CD4-positive, CD25-positive, alpha-beta regulatory T cell (primary cell): ENCODE measurements at regions not wholly inside any gene's neighbourhood (a gene's known extent, or its start where the extent isn't known, plus 50 kb on each side); places are given as distances from the start of the nearest gene placed in this dataset.

Experiments
- ATAC-seq, 2 donors: fragments of 150-1000 bp; cut with Tn5 transposase; one replicate each; pipeline ENCODE4 v1.10.0; 2021; ENCODE audit warnings: low read depth in 2 of 2, moderate number of reproducible peaks in 2 of 2, moderate library complexity in 1 of 2
- DNase-seq, 3 donors: peaks; one replicate each; pipeline versions ENCODE4 v3.0.0 to v3.0.0-alpha.2; 2012 to 2022; ENCODE audit warnings: mixed read lengths in 1 of 3
- H3K27ac ChIP-seq: one replicate; pipeline ENCODE4 v1.7.0; 2013; ENCODE audit warnings: mild to moderate bottlenecking, low read length; ENCODE audit not compliant: insufficient read depth, poor library complexity, severe bottlenecking
- H3K27me3 ChIP-seq: one replicate; pipeline ENCODE4 v1.7.0; 2013; ENCODE audit warnings: low read length; ENCODE audit not compliant: control insufficient read depth, insufficient read depth
- H3K36me3 ChIP-seq: one replicate; pipeline ENCODE4 v1.7.0; 2013; ENCODE audit warnings: mild to moderate bottlenecking, low read length, moderate library complexity; ENCODE audit not compliant: control insufficient read depth, insufficient read depth
- H3K4me1 ChIP-seq: 2 replicates; pipeline ENCODE4 v1.7.0; 2013; ENCODE audit warnings: mild to moderate bottlenecking, low read length; ENCODE audit not compliant: insufficient read depth, control insufficient read depth, poor library complexity, severe bottlenecking
- H3K4me3 ChIP-seq: one replicate; pipeline ENCODE4 v1.7.0; 2013; ENCODE audit warnings: low read depth, mild to moderate bottlenecking, low read length, moderate library complexity
- H3K9me3 ChIP-seq, 2 experiments: 1 replicate in 1 of 2; 2 replicates in 1 of 2; pipeline ENCODE4 v1.7.0; 2013; ENCODE audit warnings: low read length in 2 of 2, mild to moderate bottlenecking in 1 of 2, moderate library complexity in 1 of 2; ENCODE audit not compliant: control insufficient read depth in 2 of 2
- H3K27ac Mint-ChIP-seq, 3 donors: one replicate each; pipeline ENCODE4 v1.8.0; 2020 to 2022; ENCODE audit warnings: mild to moderate bottlenecking in 3 of 3, mixed read lengths in 3 of 3, moderate library complexity in 2 of 3
- H3K27me3 Mint-ChIP-seq: one replicate; pipeline ENCODE4 v1.8.0; 2022; ENCODE audit warnings: mild to moderate bottlenecking, mixed read lengths
- H3K36me3 Mint-ChIP-seq: one replicate; pipeline ENCODE4 v1.8.0; 2020; ENCODE audit warnings: mixed read lengths
- H3K4me1 Mint-ChIP-seq, 4 donors: one replicate each; pipeline ENCODE4 v1.8.0; 2020 to 2022; ENCODE audit warnings: mixed read lengths in 4 of 4, mild to moderate bottlenecking in 1 of 4
- H3K4me3 Mint-ChIP-seq, 4 donors: one replicate each; pipeline ENCODE4 v1.8.0; 2020 to 2022; ENCODE audit warnings: mild to moderate bottlenecking in 4 of 4, mixed read lengths in 4 of 4, moderate library complexity in 3 of 4
- H3K9me3 Mint-ChIP-seq, 7 donors: one replicate each; pipeline ENCODE4 v1.8.0; 2020 to 2022; ENCODE audit warnings: mixed read lengths in 7 of 7, mild to moderate bottlenecking in 3 of 7, moderate library complexity in 2 of 7

GRCh38 chr14:34208532-34208931, 253.5 kb downstream of the SPTSSA start:
- Histone ChIP-seq H3K4me3 (no peak overlapping the region), H3K4me1 (no peaks in the 10 kb centered on the region), H3K27me3 (no peaks in the 10 kb centered on the region), H3K27ac (no peak overlapping the region), H3K36me3 (no peaks in the 10 kb centered on the region), H3K9me3 (peaks cover 0 to 2% of the 10 kb centered on the region in 2 experiments)
- Mint-ChIP-seq H3K27me3 (peaks cover 10% of the 10 kb centered on the region), H3K27ac (no peak overlapping the region), H3K4me3 (no peak overlapping the region), H3K36me3 (no peaks in the 10 kb centered on the region), H3K9me3 (peaks cover 0 to 10% (median 6%) of the 10 kb centered on the region in 7 donors), H3K4me1 (peaks cover 0 to 7% (median 0%) of the 10 kb centered on the region in 4 donors)
- DNase-seq (no peak), ATAC-seq (no peak)

GRCh38 chr14:34205799-34206198, 254.9 kb upstream of the EGLN3 start:
- Mint-ChIP-seq H3K27ac (no peak overlapping the region), H3K27me3 (peaks cover 10% of the 10 kb centered on the region), H3K4me3 (no peak overlapping the region), H3K36me3 (no peaks in the 10 kb centered on the region), H3K4me1 (no peaks in the 10 kb centered on the region), H3K9me3 (peaks cover 0 to 10% (median 4%) of the 10 kb centered on the region in 7 donors)
- no peaks in the 10 kb centered on the region for H3K4me1 ChIP-seq
- H3K36me3 ChIP-seq, result no peaks in the 10 kb centered on the region
- no peak for ATAC-seq
- H3K27me3 ChIP-seq, result no peaks in the 10 kb centered on the region
- no peak for DNase-seq
- no peak overlapping the region for H3K4me3 ChIP-seq
- peaks cover 0 to 2% of the 10 kb centered on the region in 2 experiments for H3K9me3 ChIP-seq
- no peak overlapping the region for H3K27ac ChIP-seq

DNA sequence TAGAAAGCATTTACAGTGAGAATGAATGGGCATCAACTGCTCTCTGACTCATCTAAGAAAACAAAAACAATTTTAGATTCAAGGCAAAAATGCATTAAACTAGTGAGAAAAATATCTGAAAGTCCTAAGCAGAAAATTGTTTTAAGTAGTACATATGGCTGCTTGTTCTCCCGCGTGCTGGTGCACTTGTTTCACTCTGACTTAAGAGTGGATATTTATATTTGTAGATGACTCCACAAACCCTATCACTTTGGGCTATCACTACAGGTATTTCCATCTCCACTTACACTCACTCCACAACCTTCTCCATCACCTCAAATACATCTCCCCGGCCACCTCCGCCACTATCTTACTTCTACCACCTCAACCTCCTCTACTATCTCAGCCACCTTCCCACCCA, 253.9 kb upstream of the EGLN3 start:
- Mint-ChIP-seq H3K36me3 (no peaks in the 10 kb centered on the region), H3K4me1 (no peaks in the 10 kb centered on the region), H3K9me3 (peaks cover 0 to 10% (median 4%) of the 10 kb centered on the region in 7 donors), H3K4me3 (no peak overlapping the region), H3K27ac (no peak overlapping the region), H3K27me3 (peaks cover 3% of the 10 kb centered on the region)
- DNase-seq (no peak), ATAC-seq (no peak)
- Histone ChIP-seq H3K4me1 (no peaks in the 10 kb centered on the region), H3K27ac (no peak overlapping the region), H3K9me3 (peaks cover 0 to 2% of the 10 kb centered on the region in 2 experiments), H3K27me3 (no peaks in the 10 kb centered on the region), H3K36me3 (no peaks in the 10 kb centered on the region), H3K4me3 (no peak overlapping the region)

DNA sequence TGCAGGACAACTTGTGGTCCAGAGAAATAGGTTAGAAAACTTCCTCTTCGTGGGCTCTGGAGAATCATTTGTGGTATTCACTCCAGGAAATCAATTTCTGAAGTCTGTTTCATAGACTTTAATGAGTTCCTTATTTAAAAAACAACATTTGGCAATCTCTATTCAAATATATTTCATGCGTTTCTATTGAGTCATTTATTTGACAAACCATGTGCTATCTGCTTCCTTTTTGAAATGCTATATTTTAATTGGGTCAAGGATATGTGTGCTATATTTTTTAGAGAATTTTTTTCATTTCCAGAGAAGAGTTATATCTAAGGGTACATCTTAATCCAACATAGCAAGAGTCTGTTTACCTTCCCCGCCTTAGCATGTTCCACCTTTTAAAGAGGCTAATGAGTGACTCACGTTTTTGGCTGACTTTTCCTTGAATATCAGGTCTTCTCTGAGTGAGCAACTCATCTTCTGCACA, 252.4 kb upstream of the EGLN3 start:
- no peak for ATAC-seq
- Histone ChIP-seq H3K4me3 (no peak overlapping the region), H3K27me3 (no peaks in the 10 kb centered on the region), H3K9me3 (peaks cover 0 to 2% of the 10 kb centered on the region in 2 experiments), H3K4me1 (no peaks in the 10 kb centered on the region), H3K36me3 (no peaks in the 10 kb centered on the region), H3K27ac (no peak overlapping the region)
- no peaks in the 10 kb centered on the region for H3K27me3 Mint-ChIP-seq
- no peak for DNase-seq
- peaks cover 0 to 2% (median 0%) of the 10 kb centered on the region in 4 donors for H3K4me1 Mint-ChIP-seq
- H3K4me3 Mint-ChIP-seq, result no peak overlapping the region
- H3K9me3 Mint-ChIP-seq, result peaks cover 0 to 10% (median 4%) of the 10 kb centered on the region in 7 donors
- H3K36me3 Mint-ChIP-seq, result no peaks in the 10 kb centered on the region
- H3K27ac Mint-ChIP-seq, result peak overlapping the region in 1 of 3 donors; percentile 4

GRCh38 chr14:34201909-34202637, 251.2 kb upstream of the EGLN3 start:
- H3K27ac Mint-ChIP-seq, result no peak overlapping the region
- no peak overlapping the region for H3K4me3 Mint-ChIP-seq
- peaks cover 2% of the 10 kb centered on the region for H3K27me3 ChIP-seq

GRCh38 chr14:34199585-34199984, 248.7 kb upstream of the EGLN3 start:
- Mint-ChIP-seq H3K36me3 (no peaks in the 10 kb centered on the region), H3K4me1 (peaks cover 0 to 2% (median 0%) of the 10 kb centered on the region in 4 donors), H3K27me3 (no peaks in the 10 kb centered on the region), H3K9me3 (peaks cover 0 to 6% (median 2%) of the 10 kb centered on the region in 7 donors), H3K27ac (no peak overlapping the region), H3K4me3 (no peak overlapping the region)
- Histone ChIP-seq H3K4me1 (no peaks in the 10 kb centered on the region), H3K27ac (no peak overlapping the region), H3K27me3 (peaks cover 2% of the 10 kb centered on the region), H3K36me3 (no peaks in the 10 kb centered on the region), H3K9me3 (no peaks in the 10 kb centered on the region), H3K4me3 (no peak overlapping the region)
- DNase-seq, result no peak
- no peak for ATAC-seq

More at GRCh38 chr14:34201909-34202637, 251.2 kb upstream of the EGLN3 start:
- no peak for ATAC-seq
- Mint-ChIP-seq H3K4me1 (peaks cover 0 to 2% (median 0%) of the 10 kb centered on the region in 4 donors), H3K27me3 (no peaks in the 10 kb centered on the region), H3K9me3 (peaks cover 0 to 8% (median 3%) of the 10 kb centered on the region in 7 donors), H3K36me3 (no peaks in the 10 kb centered on the region)
- Histone ChIP-seq H3K9me3 (peaks cover 0 to 2% of the 10 kb centered on the region in 2 experiments), H3K4me3 (no peak overlapping the region), H3K36me3 (no peaks in the 10 kb centered on the region), H3K27ac (no peak overlapping the region), H3K4me1 (no peaks in the 10 kb centered on the region)
- no peak for DNase-seq

DNA sequence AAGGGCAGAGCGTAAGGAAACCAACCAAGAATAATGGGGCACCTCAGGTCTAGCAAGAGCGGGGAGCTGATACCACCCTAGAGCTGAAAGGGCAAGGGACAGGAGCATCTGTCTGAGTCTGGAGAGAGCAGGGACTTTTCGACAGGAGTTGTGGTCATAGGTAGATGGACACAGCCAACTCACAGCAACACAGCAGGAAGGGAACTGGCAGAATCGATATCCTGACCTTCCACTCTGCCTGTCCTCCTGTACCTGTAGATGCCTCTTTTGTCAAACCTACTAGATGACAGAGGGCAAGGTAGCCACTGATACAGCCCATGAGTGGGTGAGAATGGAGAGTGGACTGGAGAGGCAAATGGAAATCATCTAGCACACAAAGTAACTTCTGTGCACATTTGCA, 247.2 kb upstream of the EGLN3 start:
- H3K4me1 Mint-ChIP-seq, result peaks cover 0 to 2% (median 0%) of the 10 kb centered on the region in 4 donors
- no peaks in the 10 kb centered on the region for H3K4me1 ChIP-seq
- H3K36me3 ChIP-seq, result no peaks in the 10 kb centered on the region
- no peak for ATAC-seq
- H3K27ac ChIP-seq, result no peak overlapping the region
- no peaks in the 10 kb centered on the region for H3K36me3 Mint-ChIP-seq
- no peaks in the 10 kb centered on the region for H3K9me3 ChIP-seq
- H3K9me3 Mint-ChIP-seq, result peaks cover 0 to 7% (median 0%) of the 10 kb centered on the region in 7 donors
- H3K27me3 ChIP-seq, result peaks cover 2% of the 10 kb centered on the region
- H3K27me3 Mint-ChIP-seq, result no peaks in the 10 kb centered on the region
- H3K4me3 Mint-ChIP-seq, result no peak overlapping the region
- no peak overlapping the region for H3K4me3 ChIP-seq
- DNase-seq, result no peak
- H3K27ac Mint-ChIP-seq, result peak overlapping the region in 1 of 3 donors; percentile 91

DNA sequence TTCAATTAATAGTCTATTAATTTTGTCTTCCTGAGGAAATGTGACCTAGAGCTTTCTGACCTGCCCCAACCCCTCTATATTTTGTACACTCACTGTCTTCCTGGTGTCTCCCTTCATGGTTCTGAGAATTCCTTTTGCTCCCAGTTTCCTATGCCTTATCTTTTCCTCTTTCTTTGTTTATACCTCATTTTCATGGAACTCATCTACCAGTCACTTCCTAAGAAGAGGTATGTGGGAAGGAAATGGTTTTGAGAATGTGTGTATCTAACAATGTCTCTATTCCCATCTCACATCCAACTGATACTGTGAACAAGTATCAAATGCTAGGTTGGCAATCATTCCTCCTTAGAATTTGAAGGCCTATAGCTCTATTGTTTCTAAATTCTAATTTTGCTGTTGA, 245.1 kb upstream of the EGLN3 start:
- Histone ChIP-seq H3K9me3 (no peaks in the 10 kb centered on the region), H3K36me3 (no peaks in the 10 kb centered on the region), H3K4me3 (no peak overlapping the region), H3K27me3 (peaks cover 2% of the 10 kb centered on the region), H3K27ac (no peak overlapping the region), H3K4me1 (no peaks in the 10 kb centered on the region)
- Mint-ChIP-seq H3K36me3 (no peaks in the 10 kb centered on the region), H3K4me3 (no peak overlapping the region), H3K9me3 (peaks cover 0 to 7% (median 1%) of the 10 kb centered on the region in 7 donors), H3K27me3 (no peaks in the 10 kb centered on the region), H3K4me1 (peaks cover 0 to 2% (median 0%) of the 10 kb centered on the region in 4 donors), H3K27ac (no peak overlapping the region)
- DNase-seq (no peak), ATAC-seq (no peak)
